Smooth muscle cell (in vitro differentiated cells): ENCODE measurements at regions not wholly inside any gene's neighbourhood (a gene's known extent, or its start where the extent isn't known, plus 50 kb on each side); places are given as distances from the start of the nearest gene placed in this dataset.

ENCODE experiments used
- DNase-seq: peaks from one replicate; lab custom pipeline; 2025; ENCODE audit not compliant: unreplicated experiment; lab: John Stamatoyannopoulos, UW
- H2AFZ ChIP-seq: fragments of 200-600 bp; sonication (generic); 2 replicates; pipeline ENCODE4 v1.6.0; 2016; ENCODE audit warnings: antibody characterized with exemption, low read depth, mild to moderate bottlenecking
- H3F3A ChIP-seq: fragments of 200-600 bp; sonication (generic); 2 replicates; pipeline ENCODE4 v1.6.0; 2017; ENCODE audit warnings: antibody characterized with exemption, low read depth
- H3K27ac ChIP-seq: fragments of 200-600 bp; sonication (generic); 2 replicates; pipeline ENCODE4 v1.5.1; 2016; ENCODE audit warnings: low read depth, mild to moderate bottlenecking
- H3K27me3 ChIP-seq: fragments of 200-600 bp; sonication (generic); 2 replicates; pipeline ENCODE4 v1.6.1; 2016; ENCODE audit warnings: low read depth, mild to moderate bottlenecking
- H3K36me3 ChIP-seq: fragments of 200-600 bp; sonication (generic); 2 replicates; pipeline ENCODE4 v1.5.1; 2016; ENCODE audit warnings: low read depth
- H3K4me1 ChIP-seq: fragments of 200-600 bp; sonication (generic); 2 replicates; pipeline ENCODE4 v1.5.1; 2016; ENCODE audit warnings: low read depth
- H3K4me2 ChIP-seq: fragments of 200-600 bp; sonication (generic); 2 replicates; pipeline ENCODE4 v1.6.0; 2016; ENCODE audit warnings: mild to moderate bottlenecking
- H3K4me3 ChIP-seq: fragments of 200-600 bp; sonication (generic); 2 replicates; pipeline ENCODE4 v1.5.1; 2016; ENCODE audit warnings: mild to moderate bottlenecking
- H3K79me2 ChIP-seq: fragments of 200-600 bp; sonication (generic); 2 replicates; pipeline ENCODE4 v1.6.0; 2016; ENCODE audit warnings: low read depth, mild to moderate bottlenecking
- H3K9ac ChIP-seq: fragments of 200-600 bp; sonication (generic); 2 replicates; pipeline ENCODE4 v1.6.0; 2016; ENCODE audit warnings: low read depth
- H3K9me3 ChIP-seq: fragments of 200-600 bp; sonication (generic); replicated peaks from 2 replicates; pipeline ENCODE4 v1.5.1; 2016; ENCODE audit warnings: low read depth
- H4K20me1 ChIP-seq: fragments of 200-600 bp; sonication (generic); 2 replicates; pipeline ENCODE4 v1.6.0; 2016; ENCODE audit warnings: low read depth
- WGBS: methylation state at CpG from one replicate; pipeline ENCODE4 v1.1.7; 2016; ENCODE audit warnings: low lambda C conversion rate; 5-methylcytosine and 5-hydroxymethylcytosine counted together
- TF ChIP-seq, protein P1 (sequence below): fragments of 200-600 bp; sonication (generic); IDR thresholded peaks from 2 replicates; pipeline ENCODE4 v1.5.1; 2017; ENCODE audit warnings: borderline replicate concordance, mild to moderate bottlenecking, antibody characterized with exemption; ENCODE audit not compliant: insufficient read depth, poor library complexity, severe bottlenecking

DNA sequence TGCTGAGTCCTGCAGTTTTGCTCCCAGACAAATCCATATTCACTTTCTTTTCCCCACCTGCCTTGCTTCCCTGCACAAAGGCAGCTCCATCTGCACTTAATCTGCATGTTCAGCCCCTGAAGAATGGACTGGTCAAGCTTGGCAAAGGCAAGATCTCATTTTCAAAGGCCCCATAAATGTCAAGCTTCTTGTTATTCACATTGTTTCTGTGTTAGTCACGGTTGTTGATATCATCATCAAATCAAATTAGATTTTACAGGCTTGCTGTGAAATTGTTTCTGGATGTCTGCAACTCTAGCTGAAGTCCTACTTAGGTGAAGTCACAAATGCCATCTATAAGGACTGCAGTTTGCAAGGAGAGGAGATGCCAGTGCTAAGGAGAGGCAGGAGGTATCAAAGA is 91.0 kb downstream of the GPAM start:
- H3K4me1 ChIP-seq: peaks cover 8% of the 10 kb centered on the region
- H2AFZ ChIP-seq: no peak overlapping the region
- DNase-seq: no peak
- H3F3A ChIP-seq: no peaks in the 10 kb centered on the region
- no peak overlapping the region for H3K27ac ChIP-seq
- TF ChIP-seq, protein P1, sequence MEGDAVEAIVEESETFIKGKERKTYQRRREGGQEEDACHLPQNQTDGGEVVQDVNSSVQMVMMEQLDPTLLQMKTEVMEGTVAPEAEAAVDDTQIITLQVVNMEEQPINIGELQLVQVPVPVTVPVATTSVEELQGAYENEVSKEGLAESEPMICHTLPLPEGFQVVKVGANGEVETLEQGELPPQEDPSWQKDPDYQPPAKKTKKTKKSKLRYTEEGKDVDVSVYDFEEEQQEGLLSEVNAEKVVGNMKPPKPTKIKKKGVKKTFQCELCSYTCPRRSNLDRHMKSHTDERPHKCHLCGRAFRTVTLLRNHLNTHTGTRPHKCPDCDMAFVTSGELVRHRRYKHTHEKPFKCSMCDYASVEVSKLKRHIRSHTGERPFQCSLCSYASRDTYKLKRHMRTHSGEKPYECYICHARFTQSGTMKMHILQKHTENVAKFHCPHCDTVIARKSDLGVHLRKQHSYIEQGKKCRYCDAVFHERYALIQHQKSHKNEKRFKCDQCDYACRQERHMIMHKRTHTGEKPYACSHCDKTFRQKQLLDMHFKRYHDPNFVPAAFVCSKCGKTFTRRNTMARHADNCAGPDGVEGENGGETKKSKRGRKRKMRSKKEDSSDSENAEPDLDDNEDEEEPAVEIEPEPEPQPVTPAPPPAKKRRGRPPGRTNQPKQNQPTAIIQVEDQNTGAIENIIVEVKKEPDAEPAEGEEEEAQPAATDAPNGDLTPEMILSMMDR: no peak
- H3K27me3 ChIP-seq: peaks cover 3% of the 10 kb centered on the region
- H3K4me3 ChIP-seq: no peak overlapping the region
- H3K9me3 ChIP-seq: no peaks in the 10 kb centered on the region
- WGBS: 82% methylated on average over 1 of the region's 1 CpG
- H4K20me1 ChIP-seq: no peaks in the 10 kb centered on the region
- H3K79me2 ChIP-seq: no peaks in the 10 kb centered on the region
- H3K36me3 ChIP-seq: no peaks in the 10 kb centered on the region
- no peak overlapping the region for H3K9ac ChIP-seq
- H3K4me2 ChIP-seq: no peak overlapping the region

DNA sequence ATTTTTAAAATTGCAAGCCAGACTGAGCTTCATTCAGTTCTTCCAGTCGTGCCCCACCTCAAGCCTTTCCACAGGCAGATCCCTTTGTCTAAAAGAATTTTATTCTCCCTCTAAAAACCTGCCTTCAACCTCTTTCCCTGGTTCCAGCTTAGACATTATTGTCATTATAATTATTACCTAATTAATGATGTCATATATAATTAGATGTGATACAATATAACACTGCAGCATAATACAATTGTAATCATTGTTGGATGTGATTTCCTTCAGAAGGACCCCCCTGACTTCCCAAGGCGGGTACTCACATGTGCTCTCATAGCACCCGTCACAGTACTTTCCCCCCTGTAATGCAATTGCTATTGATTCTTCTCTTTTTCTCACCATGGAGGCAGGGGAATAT is 88.6 kb downstream of the GPAM start:
- Histone ChIP-seq H3K4me1 (peaks cover 8% of the 10 kb centered on the region), H3K4me2 (no peak overlapping the region), H3K4me3 (no peak overlapping the region), H3F3A (no peaks in the 10 kb centered on the region), H3K36me3 (no peaks in the 10 kb centered on the region), H3K9ac (no peak overlapping the region), H2AFZ (no peak overlapping the region), H4K20me1 (no peaks in the 10 kb centered on the region), H3K27me3 (peaks cover 3% of the 10 kb centered on the region), H3K9me3 (no peaks in the 10 kb centered on the region), H3K27ac (no peak overlapping the region), H3K79me2 (no peaks in the 10 kb centered on the region)
- 73% methylated on average over 3 of the region's 3 CpGs for WGBS
- no peak for DNase-seq
- TF ChIP-seq, protein P1: no peak

DNA sequence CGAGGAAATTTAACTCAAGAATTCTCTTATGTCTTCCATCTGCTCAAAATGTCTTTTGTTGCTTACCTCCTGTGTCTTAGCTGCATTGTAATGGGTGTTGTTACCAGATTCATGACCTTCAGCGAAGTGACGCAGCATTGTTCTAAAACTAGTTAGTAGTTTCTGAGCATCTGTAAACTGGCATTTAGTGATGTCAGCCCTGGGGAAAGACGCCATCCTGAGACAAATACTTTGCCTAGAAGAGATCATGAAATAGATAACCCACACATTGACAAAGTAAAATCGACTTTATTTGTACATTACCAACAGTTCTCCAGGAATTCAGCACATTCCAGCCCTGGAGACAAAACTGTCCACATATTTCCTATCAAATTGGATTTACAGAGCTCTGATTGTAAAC is 87.8 kb downstream of the GPAM start:
- Histone ChIP-seq H2AFZ (no peak overlapping the region), H3K27ac (no peak overlapping the region), H3K36me3 (no peaks in the 10 kb centered on the region), H3K9ac (no peak overlapping the region), H3K4me1 (peaks cover 8% of the 10 kb centered on the region), H3K4me2 (no peak overlapping the region), H4K20me1 (no peaks in the 10 kb centered on the region), H3K27me3 (peaks cover 3% of the 10 kb centered on the region), H3F3A (no peaks in the 10 kb centered on the region), H3K4me3 (no peak overlapping the region), H3K9me3 (no peaks in the 10 kb centered on the region), H3K79me2 (no peaks in the 10 kb centered on the region)
- 79% methylated on average over 5 of the region's 5 CpGs for WGBS
- DNase-seq: no peak
- TF ChIP-seq, protein P1: no peak

DNA sequence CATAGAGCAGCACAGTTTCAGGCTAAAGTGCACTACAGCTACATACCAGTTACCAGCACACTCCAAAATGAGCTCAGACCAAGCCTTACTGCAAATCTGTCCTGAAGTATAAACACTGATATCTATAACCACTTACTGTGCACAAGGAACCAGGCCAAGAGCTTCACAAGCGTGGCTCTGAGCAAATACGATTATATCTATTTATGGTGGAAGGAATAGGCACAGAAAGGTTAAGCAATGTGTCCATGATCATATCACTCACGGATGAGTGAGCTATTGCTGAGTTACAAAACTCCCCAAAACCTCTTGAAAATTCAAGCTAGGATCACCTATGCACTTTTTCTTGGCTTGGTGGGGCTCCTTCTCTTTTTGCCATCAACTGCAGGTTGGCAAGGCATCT is 84.9 kb downstream of the GPAM start:
- Histone ChIP-seq H4K20me1 (no peaks in the 10 kb centered on the region), H3K79me2 (no peaks in the 10 kb centered on the region), H3K27me3 (peaks cover 3% of the 10 kb centered on the region), H3K4me1 (peaks cover 6% of the 10 kb centered on the region), H3K36me3 (no peaks in the 10 kb centered on the region), H3K4me3 (no peak overlapping the region), H3K9ac (no peak overlapping the region), H2AFZ (no peak overlapping the region), H3K27ac (no peak overlapping the region), H3K9me3 (no peaks in the 10 kb centered on the region), H3K4me2 (no peak overlapping the region), H3F3A (no peaks in the 10 kb centered on the region)
- no peak for DNase-seq
- WGBS: 65% methylated on average over 3 of the region's 3 CpGs
- TF ChIP-seq, protein P1: no peak
